CD4-positive, alpha-beta T cell treated with Interleukin-2 at 100 ng/mL for 4 hours (primary cell): ENCODE measurements at regions not wholly inside any gene's neighbourhood (a gene's known extent, or its start where the extent isn't known, plus 50 kb on each side); places are given as distances from the start of the nearest gene placed in this dataset.

Source experiments
- DNase-seq: peaks from one replicate; pipeline ENCODE4 v3.0.0-alpha.2; 2020; ENCODE audit warnings: low spot score

DNA sequence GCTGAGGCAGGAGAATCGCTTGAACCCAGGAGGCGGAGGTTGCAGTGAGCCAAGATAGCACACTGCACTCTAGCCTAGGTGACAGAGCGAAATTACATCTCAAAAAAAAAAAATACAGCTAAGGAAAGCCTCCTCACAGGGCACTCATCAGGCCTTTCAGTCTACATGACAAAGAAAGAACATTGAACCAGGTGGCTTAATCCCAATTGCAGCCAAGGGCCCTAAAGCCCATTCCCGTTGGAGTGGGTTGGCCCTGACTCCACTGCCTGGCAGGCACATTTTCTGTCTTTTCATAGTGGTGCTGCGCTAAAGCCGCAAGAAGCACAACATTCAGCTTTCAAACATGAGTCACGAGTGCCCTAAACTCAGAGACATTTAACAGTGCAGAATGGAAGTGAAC is 372.5 kb downstream of the RNF144A start:
- no peak for DNase-seq

DNA sequence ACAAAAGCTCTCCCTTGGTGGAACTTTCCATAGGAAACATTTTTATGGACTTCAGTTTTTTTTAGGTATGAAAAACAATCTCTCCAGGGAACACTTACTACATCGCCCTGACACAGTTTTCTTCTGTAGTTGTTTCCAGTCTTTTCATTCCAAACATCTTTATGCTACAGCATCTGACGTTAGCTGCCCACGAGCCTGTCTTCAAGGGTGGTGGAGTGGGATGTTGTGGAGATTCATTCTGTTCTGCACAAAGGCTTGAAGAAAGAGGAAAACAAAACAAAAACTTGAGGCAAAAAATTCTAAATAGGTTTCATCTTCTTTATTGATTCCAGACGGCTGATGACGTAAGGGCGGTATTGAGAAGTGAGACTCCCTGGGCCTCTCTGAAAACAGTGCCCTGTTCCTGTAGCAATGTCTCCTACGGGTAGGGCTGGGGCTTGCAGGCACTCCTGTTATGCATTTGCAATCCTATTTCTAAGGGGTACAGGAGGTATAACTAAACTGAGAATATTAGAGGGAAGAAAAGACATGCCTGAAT is 375.0 kb downstream of the RNF144A start:
- no peak for DNase-seq

DNA sequence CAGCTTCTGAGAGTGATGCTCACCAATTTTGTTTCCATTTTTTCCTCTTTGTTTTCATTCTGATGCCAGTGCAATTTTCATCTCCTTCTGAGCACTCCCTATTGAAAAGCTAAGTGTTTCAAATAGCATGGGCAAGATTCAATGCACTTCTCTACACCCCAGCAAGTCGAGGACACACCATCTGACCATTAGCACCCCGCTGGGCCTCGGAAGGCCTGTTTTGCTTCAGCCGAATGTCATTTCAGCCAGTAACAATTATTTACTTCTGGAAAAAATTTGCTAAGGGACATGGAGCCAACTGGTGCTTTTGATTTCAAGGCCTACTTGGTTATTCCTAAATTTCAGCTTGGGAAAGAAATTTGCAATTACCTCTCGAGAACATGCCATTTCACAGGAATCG is 392.4 kb downstream of the RNF144A start:
- DNase-seq = no peak

DNA sequence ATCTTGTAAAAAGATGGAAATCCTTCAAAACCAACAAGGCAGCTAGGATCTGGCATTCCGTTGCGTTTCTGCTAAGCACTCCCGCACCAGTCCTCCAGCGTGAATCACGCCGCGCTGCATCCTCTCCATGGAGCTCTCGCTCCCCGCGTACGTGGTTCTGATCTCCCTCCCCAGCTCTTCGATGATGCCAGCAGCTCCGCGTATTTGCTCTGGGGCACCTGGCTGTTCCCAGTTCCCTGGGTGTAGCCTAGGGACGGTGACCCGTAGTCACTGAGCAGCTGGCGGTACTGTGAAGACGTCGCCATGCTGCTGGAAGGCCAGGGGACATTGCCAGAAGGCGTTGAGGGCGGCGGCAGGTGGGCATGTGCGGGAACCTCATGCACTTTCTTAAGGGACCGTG is 407.5 kb downstream of the RNF144A start:
- no peak for DNase-seq

DNA sequence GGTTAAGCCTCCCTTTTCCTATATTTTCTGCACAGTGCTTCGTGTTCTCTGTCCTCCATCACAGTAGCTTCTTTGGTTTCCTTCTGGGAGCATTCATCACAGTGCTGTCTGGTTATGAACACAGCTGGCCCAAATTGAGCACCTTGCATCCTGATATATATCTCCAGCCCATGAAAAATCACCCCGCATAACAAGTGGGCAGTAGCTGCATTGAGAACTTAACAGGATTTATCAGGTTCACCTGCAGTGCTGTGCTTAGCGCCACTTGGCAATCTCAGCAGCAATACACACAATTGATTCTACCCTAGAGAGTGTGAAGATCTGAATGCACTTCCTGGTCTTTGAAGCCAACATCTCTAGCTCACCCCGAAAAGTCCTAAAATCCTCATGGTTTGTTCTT is 408.0 kb downstream of the RNF144A start:
- no peak for DNase-seq

DNA sequence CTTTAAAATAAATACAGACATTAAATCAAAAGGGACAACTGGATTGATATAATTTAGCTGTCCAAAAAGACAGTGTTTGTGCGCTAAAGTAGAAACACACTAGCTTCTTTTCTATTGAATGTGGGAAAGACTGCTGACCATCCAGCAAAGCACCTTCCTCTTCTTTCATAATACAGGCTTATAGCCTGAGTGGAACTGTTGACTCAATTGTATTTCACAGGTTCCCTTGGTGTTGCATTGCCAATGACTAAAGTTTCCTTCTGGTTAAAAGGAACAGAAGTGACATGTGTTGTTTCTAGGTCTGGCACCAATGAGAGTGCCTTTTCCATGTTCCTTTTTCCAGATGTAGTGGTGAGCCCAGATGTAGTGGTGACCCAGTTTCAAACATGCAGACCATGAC is 412.3 kb downstream of the RNF144A start:
- no peak for DNase-seq

DNA sequence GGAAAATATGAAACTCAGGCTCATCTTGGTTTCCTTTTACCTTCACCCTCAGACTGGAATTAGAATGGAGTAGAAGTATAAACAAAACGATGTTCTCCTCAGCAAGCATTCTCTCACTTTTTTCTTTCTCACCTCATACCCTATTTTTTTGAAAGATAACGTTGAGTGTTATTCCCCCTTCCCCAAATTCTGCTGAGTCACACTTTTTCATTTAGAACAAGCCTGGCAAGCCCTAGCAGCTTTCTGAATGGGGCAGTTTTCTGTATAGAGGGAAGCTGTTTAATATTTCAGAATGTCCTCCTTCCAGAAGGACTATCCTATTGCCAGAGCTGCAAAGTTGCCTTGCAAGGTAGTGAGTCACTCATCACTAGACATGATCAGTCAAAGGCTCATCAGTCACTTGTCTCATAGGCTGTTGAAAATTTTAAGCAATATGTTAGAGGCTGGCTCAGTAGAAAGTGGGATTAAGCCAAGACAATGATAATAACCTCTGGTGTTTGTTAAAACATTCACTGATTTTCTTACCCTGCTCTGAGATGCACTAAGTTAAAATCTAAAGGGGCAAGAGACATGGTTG is 416.1 kb downstream of the RNF144A start:
- DNase-seq = no peak

DNA sequence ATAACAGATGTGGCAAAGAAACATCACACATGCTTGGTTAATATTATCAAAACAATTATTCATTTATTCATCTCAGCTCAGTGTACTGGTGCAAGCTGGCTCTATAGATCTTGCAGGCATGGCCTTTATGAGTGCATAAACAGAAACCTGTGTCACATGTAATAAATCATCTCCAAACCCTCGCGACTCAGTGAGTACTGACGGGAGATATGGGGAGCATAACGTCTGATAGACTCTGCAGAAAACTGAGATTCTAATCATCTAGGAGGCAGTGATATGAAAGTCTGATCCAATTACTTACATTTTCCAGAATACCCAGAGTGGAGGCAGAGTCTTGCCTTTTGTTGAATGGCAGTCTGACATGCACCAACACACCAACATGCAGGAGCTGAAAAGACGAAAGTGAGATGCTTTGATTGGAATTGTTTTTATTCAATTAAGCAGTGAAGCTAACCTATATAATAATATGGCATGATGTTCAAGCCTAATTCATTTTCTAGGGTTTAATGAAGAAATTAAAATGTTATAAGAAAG is 416.8 kb downstream of the RNF144A start:
- DNase-seq = no peak

DNA sequence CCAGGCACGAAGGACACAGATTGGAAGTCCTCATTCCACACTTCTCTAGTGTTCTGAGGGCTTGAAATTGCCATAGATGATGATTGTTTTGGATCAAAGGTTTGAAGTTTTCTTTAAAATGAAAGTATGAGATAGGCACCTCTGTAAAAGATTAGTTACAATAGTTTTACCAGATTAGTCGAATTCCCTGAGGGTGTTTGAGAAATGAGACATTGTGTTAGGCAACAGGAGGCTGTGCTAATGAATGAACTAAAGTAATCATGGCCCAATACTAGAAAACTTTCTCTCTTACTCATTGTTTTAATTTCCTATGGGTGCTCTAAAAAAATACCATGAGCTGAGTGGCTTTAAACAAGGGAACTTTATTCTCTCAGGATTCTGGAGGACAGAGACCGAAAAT is 421.7 kb downstream of the RNF144A start:
- DNase-seq = no peak

DNA sequence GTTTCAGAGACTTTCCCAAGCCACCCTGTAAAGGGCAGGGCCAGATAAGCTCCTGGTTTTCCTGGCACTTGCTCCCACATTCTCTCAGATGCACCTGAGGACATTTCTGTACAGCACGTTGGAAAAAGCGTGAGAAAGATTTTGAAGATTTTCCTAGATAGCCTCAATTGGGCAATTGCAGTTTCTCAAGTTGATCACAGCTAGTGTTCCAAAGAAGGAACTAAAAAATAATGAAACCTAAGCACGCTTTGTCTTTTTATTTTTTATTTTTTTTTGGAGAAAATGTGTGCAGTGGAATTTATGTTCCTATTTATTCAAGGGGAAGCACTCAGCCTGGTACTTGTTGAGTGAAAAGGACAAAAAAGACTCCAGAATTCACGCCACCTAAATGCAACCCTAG is 429.1 kb downstream of the RNF144A start:
- DNase-seq = no peak

DNA sequence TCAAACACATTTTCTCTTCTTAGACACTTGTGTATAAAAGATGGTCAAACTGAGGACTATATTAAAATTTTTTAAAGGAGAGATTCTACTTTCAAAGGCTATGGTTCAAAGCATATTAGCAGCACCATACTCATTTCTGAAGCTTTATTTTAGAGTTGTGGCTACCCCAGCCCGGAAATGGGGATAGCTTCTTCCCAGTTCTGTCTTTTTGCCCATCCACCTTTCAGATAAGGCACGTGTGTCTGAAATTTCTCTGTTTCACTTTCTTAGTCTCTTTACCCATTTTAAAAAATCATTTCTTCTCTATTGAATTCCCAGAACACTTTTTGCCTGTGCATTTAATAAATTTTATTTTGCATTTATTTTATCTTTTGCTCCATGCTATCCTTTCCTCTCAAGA is 431.5 kb downstream of the RNF144A start:
- DNase-seq = no peak

DNA sequence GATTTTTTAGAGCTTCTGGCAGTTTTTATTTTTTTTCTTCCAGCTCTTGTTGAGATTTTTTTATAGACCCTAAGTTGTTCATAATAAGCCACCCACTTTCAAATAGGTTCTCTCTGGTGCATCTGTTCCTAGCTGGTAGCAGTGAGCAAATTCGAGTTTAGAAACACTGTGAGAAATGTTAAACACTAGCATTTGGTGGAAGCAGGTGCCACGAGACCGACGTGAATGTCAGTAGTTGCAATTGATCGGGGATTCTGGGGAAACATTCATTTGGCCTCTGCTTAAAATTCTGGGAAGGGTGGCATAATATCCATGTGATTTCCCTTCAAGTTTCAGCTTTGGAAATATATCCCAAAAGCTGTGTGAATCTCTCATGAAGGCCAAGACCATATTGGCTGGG is 435.0 kb downstream of the RNF144A start:
- no peak for DNase-seq

DNA sequence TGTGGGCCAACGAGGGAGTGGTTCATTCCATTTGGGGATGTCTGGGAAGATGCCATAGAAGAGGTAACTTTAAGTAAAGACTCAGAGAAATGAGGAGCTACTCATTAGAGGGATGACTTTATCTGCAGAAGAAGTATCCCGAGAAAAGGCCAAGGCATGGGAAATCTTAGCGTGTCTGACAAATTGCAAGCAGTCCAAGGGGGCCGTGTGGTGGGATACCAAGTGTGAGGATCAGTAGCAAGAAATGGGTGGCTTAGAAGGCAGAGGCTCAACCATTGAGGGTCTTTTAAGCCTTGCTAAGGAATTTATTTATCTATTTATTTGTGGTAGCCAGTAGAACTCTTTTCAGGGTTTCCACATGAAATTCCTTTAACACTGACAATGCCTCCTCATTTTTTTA is 436.4 kb downstream of the RNF144A start:
- DNase-seq = no peak

DNA sequence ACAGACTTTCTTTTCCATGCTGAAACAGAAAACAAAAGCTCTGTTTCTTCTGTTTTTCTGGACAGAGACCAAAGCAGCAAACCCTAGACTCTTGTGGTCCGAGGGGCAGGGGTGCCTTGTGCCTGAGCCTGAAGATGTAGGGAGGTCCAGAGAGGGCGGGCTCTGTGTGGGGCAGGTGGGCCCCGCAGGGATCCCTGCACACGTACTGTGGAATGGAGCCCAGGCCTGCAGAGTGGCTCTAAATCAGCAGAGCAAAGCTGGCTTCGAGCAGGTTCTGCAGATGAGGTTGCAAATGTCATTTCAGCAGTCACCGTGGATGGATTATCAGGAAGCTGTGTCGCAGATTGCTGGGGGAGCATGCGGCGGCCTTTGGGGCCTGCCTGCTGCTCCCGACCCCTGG is 438.6 kb downstream of the RNF144A start:
- DNase-seq = no peak

DNA sequence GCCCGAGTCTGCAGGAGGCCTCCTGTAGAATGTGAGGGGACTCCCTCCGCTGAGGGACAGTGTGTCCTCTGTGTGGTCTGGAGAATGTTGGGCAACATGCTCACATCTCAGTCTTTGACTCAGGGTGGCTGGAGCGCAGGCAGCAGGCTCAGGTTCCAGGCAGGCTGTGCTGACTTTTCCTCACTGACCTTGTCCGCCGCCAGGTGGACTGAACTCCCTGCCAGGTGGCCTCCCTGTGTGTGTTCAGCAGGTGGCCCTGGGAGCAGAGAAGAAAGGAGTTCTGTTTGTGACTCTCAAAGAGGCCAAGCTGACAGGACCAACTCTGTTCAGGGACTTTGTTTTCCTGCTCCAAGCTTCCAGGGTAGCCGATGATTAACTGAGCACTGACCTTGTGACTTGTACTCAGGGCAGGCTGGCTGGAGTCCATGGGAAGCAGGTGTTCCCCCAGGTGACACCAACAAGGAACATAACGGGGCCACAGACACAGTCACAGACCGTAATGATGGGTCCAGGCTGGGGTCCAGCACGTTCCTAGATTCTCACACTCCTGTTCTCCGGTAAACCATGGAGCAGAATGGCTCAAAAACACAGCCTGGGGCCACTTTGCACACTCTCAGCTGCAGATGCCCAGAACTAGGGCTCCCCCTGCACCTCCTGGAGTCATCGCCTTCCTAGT is 439.8 kb downstream of the RNF144A start:
- DNase-seq = no peak

DNA sequence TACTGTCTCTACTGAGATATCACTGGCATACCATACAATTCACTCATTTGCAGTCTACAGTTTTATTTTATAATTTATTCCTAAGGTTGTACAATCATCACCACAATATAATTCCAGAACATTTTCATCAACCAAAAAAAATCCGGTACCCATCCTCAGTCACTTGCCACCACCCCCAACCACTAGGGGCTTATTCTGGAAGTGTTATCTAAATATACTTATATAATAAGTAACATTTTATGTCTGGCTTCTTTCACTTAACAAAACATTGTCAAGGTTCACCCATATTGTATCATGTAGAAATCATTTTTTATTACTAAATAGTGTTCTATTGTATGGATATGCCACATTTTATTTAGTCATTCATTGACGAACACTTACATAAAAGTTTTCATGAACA is 440.8 kb downstream of the RNF144A start:
- DNase-seq = no peak

DNA sequence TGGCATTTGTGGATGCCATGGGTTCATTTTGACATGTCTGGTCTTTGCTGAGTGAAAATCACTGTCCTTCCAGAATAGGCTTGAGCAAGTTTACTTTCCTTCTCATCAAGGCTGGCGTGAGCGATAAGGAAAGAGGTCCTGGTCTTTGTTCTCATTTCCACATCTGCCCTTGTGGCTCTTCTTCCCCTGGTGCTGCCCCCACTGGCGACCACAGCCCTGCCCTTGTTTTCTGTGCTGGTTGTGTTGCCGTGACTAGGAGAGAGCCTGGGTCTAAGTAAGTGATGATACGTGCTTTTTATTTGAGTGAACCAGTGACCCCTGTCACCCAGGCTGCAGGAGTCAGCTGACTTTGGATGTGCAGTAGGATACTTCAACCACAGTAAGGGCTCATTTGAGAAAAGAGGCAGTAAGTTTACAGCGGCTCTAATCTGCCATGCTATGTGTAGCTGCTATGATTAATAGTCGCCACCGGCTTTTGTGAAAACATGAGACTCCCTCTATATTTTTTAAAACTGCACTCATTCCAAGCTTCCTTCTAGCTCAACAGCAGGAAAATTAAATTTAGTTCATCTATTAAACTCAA is 441.7 kb downstream of the RNF144A start:
- no peak for DNase-seq

DNA sequence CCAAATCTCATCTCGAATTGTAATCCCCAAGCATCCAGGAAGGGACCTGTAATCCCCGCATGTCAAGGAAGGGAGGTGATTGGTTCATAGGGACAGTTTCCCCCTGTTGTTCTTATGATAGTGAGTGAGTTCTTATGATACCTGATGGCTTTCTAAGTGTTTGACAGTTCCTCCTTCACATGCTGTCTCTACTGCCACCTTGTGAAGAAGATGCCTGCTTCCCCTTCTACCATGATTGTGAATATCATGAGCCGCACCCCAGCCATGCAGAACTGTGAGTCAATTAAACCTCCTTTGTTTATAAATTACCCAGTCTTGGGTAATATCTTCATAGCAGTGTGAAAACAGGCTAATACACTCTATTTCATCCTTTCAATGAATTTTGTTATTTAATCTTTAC is 446.7 kb downstream of the RNF144A start:
- DNase-seq = no peak

DNA sequence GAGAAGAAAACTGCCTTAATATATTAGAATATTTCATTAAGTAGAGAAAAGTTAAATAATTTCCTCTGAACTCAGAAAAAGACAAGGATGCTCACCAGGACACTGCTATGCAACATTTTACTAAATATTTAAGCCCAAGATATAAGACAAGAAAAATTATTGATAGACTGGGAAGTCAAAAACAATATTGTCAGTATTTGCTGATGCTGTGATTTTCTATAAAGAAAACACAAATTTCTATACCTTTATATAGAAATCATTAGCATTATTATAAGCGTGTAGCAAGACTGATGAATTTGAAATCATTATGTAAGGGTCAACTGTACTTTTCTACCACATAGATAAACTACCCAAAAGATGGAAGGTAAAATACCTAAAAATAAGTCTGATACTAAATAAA is 451.0 kb downstream of the RNF144A start:
- no peak for DNase-seq

DNA sequence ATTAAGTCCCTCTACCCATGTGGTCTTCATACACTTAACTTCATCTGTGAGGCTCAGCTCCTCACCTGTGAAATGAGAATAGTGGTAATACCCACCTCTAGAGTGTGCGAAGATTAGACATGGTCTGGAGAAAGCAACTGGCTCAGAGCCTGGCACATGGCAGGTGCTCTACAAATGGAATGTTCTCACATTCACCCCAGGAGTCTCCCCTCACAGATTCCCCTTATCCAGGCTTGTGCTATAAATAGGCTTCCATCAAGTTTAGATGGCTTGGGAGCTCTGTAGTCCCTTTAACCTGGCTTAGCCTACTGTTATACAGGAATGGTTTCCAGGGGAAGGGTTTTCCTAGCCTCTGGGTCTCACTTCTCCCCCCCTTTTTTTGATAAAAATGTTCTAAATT is 455.9 kb downstream of the RNF144A start:
- no peak for DNase-seq

DNA sequence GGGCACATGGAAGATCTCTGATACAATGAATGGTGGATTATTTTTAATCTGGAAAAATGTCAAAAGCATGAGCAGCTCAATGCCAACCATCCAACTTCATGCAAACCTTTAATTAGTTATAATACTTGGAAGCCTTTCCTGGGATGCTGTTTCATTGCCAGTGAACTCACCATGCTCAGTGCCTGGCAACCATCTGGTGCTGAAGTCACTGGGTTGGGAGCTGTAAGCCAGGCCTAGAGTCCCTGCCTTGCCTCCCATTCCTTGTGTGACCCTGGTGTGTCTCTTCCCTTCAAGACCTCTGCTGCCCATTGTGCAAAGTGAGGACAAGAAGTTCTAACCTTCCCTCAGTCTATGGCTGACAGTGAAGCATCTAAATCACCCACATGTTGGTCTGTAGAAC is 458.7 kb downstream of the RNF144A start:
- no peak for DNase-seq

DNA sequence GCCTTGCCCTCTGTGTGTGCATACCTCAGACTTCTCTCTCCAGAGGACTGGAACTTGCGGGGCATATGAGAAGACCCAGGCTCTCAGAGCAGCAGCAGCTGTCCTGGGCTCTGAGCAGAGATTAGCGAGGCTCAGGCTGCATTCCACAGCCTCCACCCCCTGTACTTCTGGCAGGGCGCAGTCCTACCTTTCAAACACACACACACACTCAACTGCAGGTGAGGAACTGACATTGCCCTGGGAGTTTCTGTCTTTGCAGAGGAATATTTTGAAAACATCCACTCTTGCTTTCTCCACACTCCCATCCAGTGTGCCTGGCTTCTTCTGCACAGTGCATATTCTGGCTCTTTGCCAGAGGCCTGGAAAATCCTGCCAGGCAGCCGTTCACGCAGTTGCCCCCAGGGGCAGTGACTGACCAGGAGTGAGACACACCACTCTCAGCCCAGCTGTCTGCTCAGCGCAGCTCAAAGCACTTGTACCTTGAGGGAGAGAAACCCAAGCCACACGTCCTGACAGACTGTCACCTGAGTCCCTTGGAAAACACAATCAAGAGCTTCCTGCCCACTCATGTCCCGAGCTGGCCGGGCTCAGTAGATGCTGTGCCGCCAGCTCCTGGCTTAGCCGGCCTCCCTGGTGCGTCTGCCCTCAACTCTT is 460.8 kb downstream of the RNF144A start:
- DNase-seq = no peak

DNA sequence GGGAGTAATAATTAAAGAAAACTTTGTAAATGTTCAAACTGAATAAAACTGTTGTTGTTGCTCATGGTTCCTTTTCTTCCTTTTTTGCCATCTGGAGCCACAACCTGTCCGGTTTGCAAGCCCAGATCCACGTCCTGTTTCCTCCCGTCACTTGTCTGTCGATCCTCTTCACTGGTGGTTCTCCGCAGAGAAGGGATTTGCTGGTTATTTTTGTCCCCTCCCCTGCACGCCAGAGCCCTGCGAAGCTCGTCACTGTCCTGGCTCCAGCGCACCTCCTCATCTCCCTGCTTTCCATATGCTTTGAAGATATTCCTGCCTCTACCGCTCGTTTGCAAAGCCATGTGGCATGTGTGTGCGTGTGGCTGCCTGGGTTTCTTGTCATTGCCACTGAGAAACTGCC is 461.4 kb downstream of the RNF144A start:
- no peak for DNase-seq
